Globus pallidus (tissue), 1 donor: ENCODE measurements at regions not wholly inside any gene's neighbourhood (a gene's known extent, or its start where the extent isn't known, plus 50 kb on each side); places are given as distances from the start of the nearest gene placed in this dataset.

Source experiments
- DNase-seq: peaks from one replicate; pipeline ENCODE4 v3.0.0-alpha.2; 2015; ENCODE audit warnings: low spot score

GRCh38 chr2:236690726-236691125 lies 121.1 kb downstream of the ACKR3 start:
- DNase-seq, result no peak

GRCh38 chr2:236691799-236692167 lies 122.2 kb downstream of the ACKR3 start:
- no peak for DNase-seq

GRCh38 chr2:236692937-236693336 lies 123.3 kb downstream of the ACKR3 start:
- DNase-seq, result no peak

GRCh38 chr2:236693531-236693930 lies 123.9 kb downstream of the ACKR3 start:
- DNase-seq, result no peak

- no peak for DNase-seq
Observed at GRCh38 chr2:236694146-236694888, 124.7 kb downstream of the ACKR3 start.

- no peak for DNase-seq
Observed at GRCh38 chr2:236696834-236697233, 127.2 kb downstream of the ACKR3 start.

- no peak for DNase-seq
Observed at GRCh38 chr2:236698016-236698627, 128.5 kb downstream of the ACKR3 start.

- no peak for DNase-seq
Observed at GRCh38 chr2:236700703-236701102, 131.1 kb downstream of the ACKR3 start.

GRCh38 chr2:236702657-236703372 lies 133.2 kb downstream of the ACKR3 start:
- DNase-seq, result no peak

- no peak for DNase-seq
Observed at GRCh38 chr2:236703373-236703709, 133.7 kb downstream of the ACKR3 start.

GRCh38 chr2:236703906-236704305 lies 134.3 kb downstream of the ACKR3 start:
- DNase-seq, result no peak

GRCh38 chr2:236704887-236705286 lies 135.3 kb downstream of the ACKR3 start:
- DNase-seq, result no peak

- no peak for DNase-seq
Observed at GRCh38 chr2:236705295-236706105, 135.9 kb downstream of the ACKR3 start.

GRCh38 chr2:236706288-236706687 lies 136.7 kb downstream of the ACKR3 start:
- DNase-seq, result no peak

GRCh38 chr2:236706803-236707202 lies 137.2 kb downstream of the ACKR3 start:
- DNase-seq, result no peak

- no peak for DNase-seq
Observed at GRCh38 chr2:236711440-236711839, 141.8 kb downstream of the ACKR3 start.

- DNase-seq, result no peak
Observed at GRCh38 chr2:236712304-236712703, 142.7 kb downstream of the ACKR3 start.

- DNase-seq, result no peak
Observed at GRCh38 chr2:236712961-236713673, 143.5 kb downstream of the ACKR3 start.

- DNase-seq, result no peak
Observed at GRCh38 chr2:236714080-236714479, 144.5 kb downstream of the ACKR3 start.

- no peak for DNase-seq
Observed at GRCh38 chr2:236715077-236715476, 145.5 kb downstream of the ACKR3 start.

GRCh38 chr2:236715491-236715961 lies 145.9 kb downstream of the ACKR3 start:
- DNase-seq, result peak; percentile 31

GRCh38 chr2:236717120-236717519 lies 147.5 kb downstream of the ACKR3 start:
- no peak for DNase-seq
